Skin epidermis (tissue), 12 donors: ENCODE measurements at regions not wholly inside any gene's neighbourhood (a gene's known extent, or its start where the extent isn't known, plus 50 kb on each side); places are given as distances from the start of the nearest gene placed in this dataset.

ENCODE experiments used
- H3K27ac ChIP-seq, 21 experiments: fragments of 200-600 bp; sonication (generic) in 11 of 21; one replicate each; pipeline ENCODE4 v1.5.0; 2020; ENCODE audit warnings: mild to moderate bottlenecking in 3 of 21, inconsistent platforms in 2 of 21, moderate library complexity in 2 of 21
- H3K4me3 ChIP-seq, 7 experiments: fragments of 200-600 bp; sonication (generic) in 2 of 7; one replicate each; pipeline ENCODE4 v1.5.0; 2020; ENCODE audit warnings: inconsistent platforms in 2 of 7, mild to moderate bottlenecking in 2 of 7, moderate library complexity in 1 of 7

- no peak overlapping the region for H3K4me3 ChIP-seq
- no peak overlapping the region for H3K27ac ChIP-seq
These were observed 726.9 kb downstream of the BRD1 start for GRCh38 chr22:49100773-49101172.

GRCh38 chr22:49100316-49100715, 727.4 kb downstream of the BRD1 start:
- no peak overlapping the region for H3K27ac ChIP-seq
- H3K4me3 ChIP-seq, result no peak overlapping the region

GRCh38 chr22:49099496-49100124, 728.1 kb downstream of the BRD1 start:
- Histone ChIP-seq H3K4me3 (no peak overlapping the region), H3K27ac (peak overlapping the region in 1 of 21 experiments; percentile 74)

DNA sequence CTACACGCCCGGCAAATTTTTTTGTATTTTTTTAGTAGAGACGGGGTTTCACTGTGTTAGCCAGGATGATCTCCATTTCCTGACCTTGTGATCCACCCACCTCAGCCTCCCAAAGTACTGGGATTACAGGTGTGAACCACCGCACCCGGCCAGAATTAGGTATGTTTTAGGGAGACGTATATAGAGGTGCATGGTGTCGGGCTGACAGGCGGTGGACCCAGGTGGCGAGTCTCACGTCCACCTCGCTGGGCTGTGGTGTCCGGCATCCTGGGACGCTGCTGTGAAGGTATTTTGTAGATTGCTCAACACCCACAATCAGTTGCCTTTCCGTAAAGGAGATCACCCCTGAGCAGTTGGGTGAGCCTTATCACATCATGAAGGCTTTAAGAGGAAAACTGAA, 728.6 kb downstream of the BRD1 start:
- H3K4me3 ChIP-seq, result no peak overlapping the region
- H3K27ac ChIP-seq, result peak overlapping the region in 4 of 21 experiments; percentile 28 to 74 (median 64)

- no peak overlapping the region for H3K4me3 ChIP-seq
- peak overlapping the region in 3 of 21 experiments; percentile 54 to 69 (median 59) for H3K27ac ChIP-seq
These were observed 729.7 kb downstream of the BRD1 start for GRCh38 chr22:49097966-49098365.

DNA sequence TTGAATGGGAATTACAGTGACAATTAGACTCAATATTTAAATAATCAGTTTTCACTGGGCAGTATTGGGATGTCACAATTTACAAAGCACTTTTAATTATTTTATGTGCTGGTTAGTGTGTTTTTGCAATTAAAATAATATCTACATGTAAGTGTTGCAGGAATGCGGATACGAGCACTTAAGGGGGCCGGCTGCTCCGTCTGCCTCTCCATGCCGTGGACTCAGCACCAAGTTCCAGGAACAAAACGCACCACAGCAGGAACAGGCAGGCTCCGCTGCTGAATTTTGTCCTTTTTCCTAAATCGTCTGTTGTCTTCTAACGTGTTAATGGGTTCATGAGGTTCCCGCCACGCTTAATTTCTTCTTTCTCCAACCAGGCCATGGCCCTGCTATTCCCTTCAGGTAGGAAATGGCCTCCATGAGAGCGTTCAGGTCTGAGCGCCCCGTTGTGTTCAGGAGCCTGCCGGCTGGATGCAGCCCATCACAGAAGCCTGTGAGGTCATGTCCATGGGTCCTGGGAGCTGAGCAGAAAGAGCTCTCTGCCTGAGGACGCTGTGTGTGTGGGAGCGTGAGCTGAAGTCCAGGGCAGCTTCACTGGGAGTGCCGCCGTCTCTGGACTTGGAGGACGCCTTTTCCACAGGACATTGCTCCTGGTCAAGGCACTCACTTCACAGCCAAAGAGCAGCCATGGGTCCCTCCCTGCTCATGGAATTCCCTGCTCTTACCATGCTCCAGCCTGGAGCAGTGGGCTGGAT, 730.3 kb downstream of the BRD1 start:
- H3K27ac ChIP-seq, result peak overlapping the region in 4 of 21 experiments; percentile 31 to 60 (median 56)
- H3K4me3 ChIP-seq, result no peak overlapping the region

- Histone ChIP-seq H3K27ac (no peak overlapping the region), H3K4me3 (no peak overlapping the region)
These were observed 731.2 kb downstream of the BRD1 start for GRCh38 chr22:49096476-49096875.

GRCh38 chr22:49095366-49095765, 732.3 kb downstream of the BRD1 start:
- Histone ChIP-seq H3K27ac (no peak overlapping the region), H3K4me3 (no peak overlapping the region)

DNA sequence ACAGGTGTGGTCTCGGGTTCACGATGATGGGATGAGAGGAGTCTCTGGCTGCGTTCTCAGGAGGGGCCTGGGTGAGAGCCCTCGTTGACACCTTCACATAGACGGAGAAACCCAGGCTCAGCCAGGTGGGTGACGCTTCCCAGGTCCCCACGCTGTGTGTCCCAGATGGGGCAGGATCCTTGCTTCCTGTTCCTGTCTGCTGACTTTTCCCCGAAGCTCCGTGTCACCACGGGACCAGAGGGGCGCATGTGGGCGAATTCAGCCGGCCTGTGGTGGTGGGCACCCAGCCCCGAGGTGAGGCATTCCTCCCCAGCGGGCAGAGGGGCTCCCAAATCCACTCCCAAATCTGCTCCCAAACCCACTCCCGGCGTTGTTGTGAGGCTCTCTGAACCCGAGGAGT, 732.8 kb downstream of the BRD1 start:
- H3K4me3 ChIP-seq, result no peak overlapping the region
- no peak overlapping the region for H3K27ac ChIP-seq

DNA sequence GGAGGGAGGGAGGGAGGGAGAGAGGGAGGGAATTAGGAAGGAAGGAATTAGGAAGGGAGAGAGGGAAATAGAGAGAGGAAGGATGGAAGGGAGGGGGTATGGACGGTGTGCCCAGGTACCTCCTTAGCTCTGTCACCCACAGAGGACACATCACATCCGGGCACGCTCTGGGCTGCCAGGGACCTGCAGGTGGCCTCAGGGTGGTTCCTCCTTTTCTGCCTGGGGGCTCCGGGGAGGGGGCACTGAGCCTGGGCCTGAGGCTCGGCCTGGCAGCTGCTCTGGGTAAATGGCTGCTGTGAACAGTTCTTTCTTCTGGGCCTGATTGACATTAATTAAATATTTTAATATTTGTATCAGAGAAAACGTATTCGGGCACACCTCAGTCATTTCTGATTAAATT, 733.5 kb downstream of the BRD1 start:
- Histone ChIP-seq H3K4me3 (no peak overlapping the region), H3K27ac (no peak overlapping the region)

- Histone ChIP-seq H3K27ac (no peak overlapping the region), H3K4me3 (no peak overlapping the region)
These were observed 734.3 kb downstream of the BRD1 start for GRCh38 chr22:49093192-49093880.

- Histone ChIP-seq H3K4me3 (no peak overlapping the region), H3K27ac (no peak overlapping the region)
These were observed 735.0 kb downstream of the BRD1 start for GRCh38 chr22:49092716-49093115.

DNA sequence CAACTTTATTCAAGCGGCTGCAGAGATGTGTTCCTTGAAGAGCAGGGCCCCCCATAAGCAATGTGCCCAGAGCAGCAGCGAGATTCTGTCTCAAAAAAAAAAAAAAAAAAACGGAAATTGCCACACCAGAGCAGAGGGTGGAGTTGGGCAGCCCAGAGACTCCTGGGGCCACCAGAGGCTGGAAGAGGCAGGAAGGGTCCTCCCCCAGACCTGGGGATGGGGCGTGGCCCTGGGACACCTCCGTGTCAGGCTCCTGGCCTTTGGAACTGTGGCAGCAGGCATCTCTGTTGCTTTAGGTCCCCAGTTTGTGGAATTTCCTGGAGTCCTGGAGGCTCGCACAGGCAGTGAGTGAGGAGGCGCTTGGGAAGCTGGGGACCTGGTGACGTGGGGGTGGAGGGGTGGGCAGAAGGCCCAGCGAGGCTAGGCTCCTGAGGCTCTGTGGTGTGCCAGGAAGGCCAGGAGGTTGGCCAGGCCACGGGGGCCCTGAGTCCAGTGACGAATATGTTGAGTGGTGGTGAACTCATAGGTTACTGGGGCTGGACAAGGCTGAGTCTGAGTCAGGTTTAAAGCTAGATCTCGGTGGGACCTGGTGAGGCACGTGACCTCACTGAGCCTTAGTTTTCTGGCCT, 735.6 kb downstream of the BRD1 start:
- no peak overlapping the region for H3K27ac ChIP-seq
- H3K4me3 ChIP-seq, result no peak overlapping the region

GRCh38 chr22:49091451-49091850, 736.2 kb downstream of the BRD1 start:
- Histone ChIP-seq H3K4me3 (no peak overlapping the region), H3K27ac (no peak overlapping the region)

DNA sequence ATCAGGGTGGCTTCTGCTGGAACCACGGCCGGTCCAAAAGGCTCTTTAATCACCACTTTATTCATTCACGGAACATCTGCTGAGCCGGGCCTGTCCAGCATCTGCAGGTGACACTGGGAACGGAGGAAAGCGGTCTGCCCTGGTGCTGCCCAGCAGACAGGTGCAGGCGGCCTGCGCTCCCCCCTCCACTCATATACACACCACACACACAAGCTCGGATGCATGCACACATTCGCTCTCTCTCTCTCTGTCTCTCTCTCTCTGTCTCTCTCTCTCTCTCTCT, 736.9 kb downstream of the BRD1 start:
- H3K27ac ChIP-seq, result no peak overlapping the region
- no peak overlapping the region for H3K4me3 ChIP-seq

GRCh38 chr22:49090061-49090852, 737.4 kb downstream of the BRD1 start:
- no peak overlapping the region for H3K4me3 ChIP-seq

GRCh38 chr22:49088801-49089791, 738.6 kb downstream of the BRD1 start:
- H3K27ac ChIP-seq, result no peak overlapping the region
- no peak overlapping the region for H3K4me3 ChIP-seq

More at GRCh38 chr22:49090061-49090852, 737.4 kb downstream of the BRD1 start:
- no peak overlapping the region for H3K27ac ChIP-seq

- H3K27ac ChIP-seq, result peak overlapping the region in 3 of 21 experiments; percentile 4 to 54 (median 52)
- no peak overlapping the region for H3K4me3 ChIP-seq
These were observed 739.7 kb downstream of the BRD1 start for GRCh38 chr22:49087716-49088601.
